ENCODE measurements at regions not wholly inside any gene's neighbourhood (a gene's known extent, or its start where the extent isn't known, plus 50 kb on each side); places are given as distances from the start of the nearest gene placed in this dataset.

- TF ChIP-seq CTCF (IDR thresholded peaks at IDR 0.05; ENCODE audit: low read length) (no peak), EZH2 (optimal IDR thresholded peaks at IDR 0.05; ENCODE audit: low read depth, low read length) (no peak), EZH2phosphoT487 (IDR thresholded peaks at IDR 0.05; ENCODE audit: low read length) (no peak)
These were observed 558.2 kb downstream of the SUCLG1 start for GRCh38 chr2:83900862-83901261.
